Retinal pigment epithelial cell (primary cell): ENCODE measurements at regions not wholly inside any gene's neighbourhood (a gene's known extent, or its start where the extent isn't known, plus 50 kb on each side); places are given as distances from the start of the nearest gene placed in this dataset.

Experiments used
- DNase-seq: peaks from one replicate; pipeline ENCODE4 v3.0.0-alpha.2; 2010; ENCODE audit warnings: low read depth
- H3K4me3 ChIP-seq: 2 replicates; pipeline ENCODE4 v1.5.1; 2011; ENCODE audit warnings: mild to moderate bottlenecking, low read length, control low read depth, moderate library complexity
- CTCF ChIP-seq: conservative IDR thresholded peaks from 2 replicates; pipeline ENCODE4 v1.5.1; 2011; ENCODE audit warnings: low read depth, low read length, control low read depth, inconsistent platforms

- no peak overlapping the region for H3K4me3 ChIP-seq
- TF ChIP-seq CTCF, result no peak
- no peak for DNase-seq
Observed at GRCh38 chr16:63080746-63081145, 1044.5 kb upstream of the CDH8 start.

GRCh38 chr16:63069047-63069446, 1032.8 kb upstream of the CDH8 start:
- TF ChIP-seq CTCF, result no peak
- H3K4me3 ChIP-seq, result no peak overlapping the region
- DNase-seq, result no peak

GRCh38 chr16:63067141-63067540, 1030.9 kb upstream of the CDH8 start:
- no peak for TF ChIP-seq CTCF
- DNase-seq, result no peak
- no peak overlapping the region for H3K4me3 ChIP-seq

- no peak for DNase-seq
- H3K4me3 ChIP-seq, result no peak overlapping the region
- TF ChIP-seq CTCF, result no peak
Observed at GRCh38 chr16:63066552-63066951, 1030.3 kb upstream of the CDH8 start.

GRCh38 chr16:63061319-63061718, 1025.1 kb upstream of the CDH8 start:
- TF ChIP-seq CTCF, result no peak
- no peak overlapping the region for H3K4me3 ChIP-seq
- no peak for DNase-seq

- DNase-seq, result no peak
- TF ChIP-seq CTCF, result no peak
- no peak overlapping the region for H3K4me3 ChIP-seq
Observed at GRCh38 chr16:63059676-63060075, 1023.4 kb upstream of the CDH8 start.

GRCh38 chr16:63057341-63057740, 1021.1 kb upstream of the CDH8 start:
- no peak for TF ChIP-seq CTCF
- no peak for DNase-seq
- H3K4me3 ChIP-seq, result no peak overlapping the region
